Stromal cell of bone marrow (primary cell): ENCODE measurements at regions not wholly inside any gene's neighbourhood (a gene's known extent, or its start where the extent isn't known, plus 50 kb on each side); places are given as distances from the start of the nearest gene placed in this dataset.
"Not testable (repeated sequence)": the region's sequence is repeated elsewhere in the genome, so short reads cannot be mapped to it uniquely, and the experiment has no call there.

Source experiments
- DNase-seq: peaks from one replicate; pipeline ENCODE4 v3.0.0-alpha.2; 2012; ENCODE audit warnings: low read depth

DNA sequence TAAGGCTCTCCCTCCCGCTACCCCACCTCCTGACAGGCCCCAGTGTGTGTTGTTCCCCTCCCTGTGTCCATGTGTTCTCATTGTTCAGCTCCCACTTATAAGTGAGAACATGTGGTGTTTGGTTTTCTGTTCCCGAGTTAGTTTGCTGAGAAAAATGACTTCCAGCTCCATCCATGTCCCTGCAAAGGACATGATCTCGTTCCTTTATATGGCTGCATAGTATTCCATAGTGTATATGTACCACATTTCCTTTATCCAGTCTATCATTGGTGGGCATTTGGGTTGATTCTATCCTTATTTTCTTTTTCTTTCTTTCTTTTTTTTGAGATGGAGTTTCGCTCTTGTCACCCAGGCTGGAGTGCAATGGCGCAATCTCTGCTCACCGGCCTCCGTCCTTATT lies 57.8 kb upstream of the RASSF3 start:
- not testable (repeated sequence) for DNase-seq

DNA sequence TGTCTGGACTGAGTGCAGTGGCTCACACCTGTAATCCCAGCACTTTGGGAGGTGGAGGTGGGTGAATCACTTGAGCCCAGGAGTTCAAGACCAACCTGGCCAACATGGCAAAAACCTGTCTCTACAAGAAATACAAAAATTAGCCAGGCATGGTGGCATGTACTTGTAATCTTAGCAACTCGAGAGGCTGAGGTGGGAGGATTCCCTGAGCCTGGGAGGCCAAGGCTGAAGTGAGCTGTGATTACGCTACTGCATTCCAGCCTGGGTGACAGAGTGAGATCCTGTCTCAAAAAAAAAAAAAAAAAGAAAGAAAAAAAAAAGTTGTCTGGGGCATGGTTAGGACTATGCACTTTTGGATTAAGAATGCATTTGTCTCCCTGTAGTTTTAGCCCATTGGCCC lies 56.6 kb upstream of the RASSF3 start:
- DNase-seq: not testable (repeated sequence)

DNA sequence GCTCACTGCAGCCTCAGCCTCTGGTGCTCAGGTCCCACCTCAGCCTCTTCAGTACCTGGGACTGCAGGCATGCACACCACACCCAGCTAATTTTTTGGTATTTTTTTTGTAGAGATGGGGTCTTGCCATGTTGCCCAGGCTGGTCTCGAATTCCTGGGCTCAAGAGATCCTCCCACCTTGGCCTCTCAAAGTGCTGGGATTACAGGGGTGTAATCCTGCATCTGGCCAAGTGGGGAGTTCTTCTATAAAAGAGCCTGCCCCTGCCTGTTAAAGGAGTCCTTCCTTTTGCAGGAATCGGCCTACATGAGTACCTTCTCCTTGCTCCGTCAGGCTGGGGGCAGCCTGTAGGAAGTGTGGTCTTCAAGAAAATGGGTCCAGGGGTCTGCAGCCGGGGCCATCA lies 54.1 kb upstream of the RASSF3 start:
- DNase-seq: no peak

DNA sequence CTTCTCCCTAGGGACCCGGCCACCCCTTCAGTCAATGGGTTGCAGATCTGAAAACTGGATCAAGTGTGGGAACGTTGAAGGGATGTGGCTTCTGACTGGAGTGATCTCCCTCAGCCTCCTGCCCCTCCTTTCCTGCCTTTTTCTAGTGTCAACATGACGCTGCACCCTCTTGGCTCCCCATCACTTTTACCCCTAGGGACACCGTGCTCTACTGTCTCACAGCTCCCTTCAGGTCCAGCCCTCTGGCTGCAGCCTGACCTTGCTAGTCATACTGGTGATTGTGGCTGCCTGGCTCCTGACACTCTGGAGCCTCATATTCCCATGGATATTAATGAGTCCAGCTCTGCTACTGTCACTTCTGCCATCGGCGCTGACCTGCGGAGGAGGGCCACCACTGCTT lies 51.5 kb upstream of the RASSF3 start:
- no peak for DNase-seq

DNA sequence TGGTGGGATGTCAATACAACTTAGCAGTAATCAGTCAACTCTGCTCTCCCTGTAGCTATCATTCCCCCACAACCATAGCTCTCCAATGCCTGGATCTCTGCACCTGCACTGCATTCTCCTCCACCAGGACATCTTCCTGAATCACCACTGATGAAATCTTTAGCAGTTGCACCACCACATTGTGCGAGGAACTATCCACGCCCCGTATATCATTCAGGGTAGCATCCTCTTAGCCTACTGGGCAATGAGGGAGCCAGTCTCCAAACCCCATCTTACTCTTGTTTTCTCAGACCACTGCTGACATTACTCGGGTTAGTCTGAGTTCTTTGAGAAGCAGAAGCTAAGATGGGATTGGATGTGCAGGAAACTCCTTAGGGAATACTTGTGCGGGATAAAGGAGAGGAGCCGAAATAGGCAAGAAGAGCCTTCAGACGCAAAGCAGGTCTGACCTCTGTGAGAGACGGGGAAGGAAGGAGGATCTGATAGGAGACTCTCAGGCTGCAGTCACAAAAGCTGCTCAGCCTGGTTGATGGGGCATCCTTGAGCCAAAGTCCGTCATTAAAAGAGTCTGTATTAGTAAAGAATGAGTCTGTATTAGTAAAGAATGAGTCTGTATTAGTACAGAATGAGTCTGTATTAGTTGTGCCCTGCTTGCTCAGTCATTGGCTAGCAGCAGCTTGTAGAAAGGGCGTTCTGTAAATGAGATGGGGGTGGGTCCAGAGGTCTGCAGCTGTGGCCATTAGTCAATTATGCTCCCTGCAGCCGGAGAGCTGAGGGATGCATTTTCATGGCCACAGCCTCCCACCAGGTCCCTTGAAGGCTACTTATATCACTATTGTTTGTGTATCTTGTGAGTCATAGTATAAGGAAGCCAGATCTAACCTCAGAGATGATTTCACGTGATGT lies 49.6 kb upstream of the RASSF3 start:
- DNase-seq: peak; percentile 91
